Upper lobe of right lung (tissue), 1 donor: ENCODE measurements at regions not wholly inside any gene's neighbourhood (a gene's known extent, or its start where the extent isn't known, plus 50 kb on each side); places are given as distances from the start of the nearest gene placed in this dataset.

Experiments used
- ATAC-seq: fragments of 200-7000 bp; cut with Tn5 transposase; one replicate; pipeline ENCODE4 v1.9.1; 2020; ENCODE audit warnings: mild to moderate bottlenecking, moderate library complexity
- DNase-seq: peaks from one replicate; pipeline ENCODE4 v3.0.0-alpha.2; 2020
- H3K27ac ChIP-seq: fragments of 200-600 bp; one replicate; pipeline ENCODE4 v1.8.0; 2022
- H3K27me3 ChIP-seq: fragments of 200-600 bp; one replicate; pipeline ENCODE4 v1.8.0; 2022; ENCODE audit warnings: mild to moderate bottlenecking
- H3K36me3 ChIP-seq: fragments of 200-600 bp; one replicate; pipeline ENCODE4 v1.8.0; 2022
- H3K4me1 ChIP-seq: fragments of 200-600 bp; one replicate; pipeline ENCODE4 v1.8.0; 2022
- H3K4me3 ChIP-seq: fragments of 200-600 bp; one replicate; pipeline ENCODE4 v1.8.0; 2022; ENCODE audit warnings: mild to moderate bottlenecking
- H3K9me3 ChIP-seq: fragments of 200-600 bp; one replicate; pipeline ENCODE4 v1.8.0; 2022
- CTCF ChIP-seq: fragments of 200-600 bp; IDR thresholded peaks from one replicate; pipeline ENCODE4 v1.8.0; 2022; ENCODE audit warnings: antibody characterized with exemption
- intact Hi-C: fragments of 100-400 bp; cut with DNase I; formaldehyde crosslinking; loops from one replicate; pipeline ENCODE4 v1.11.0; 2022
- donor health status: DM: no; HTN: yes; CAD: no; lungs with severe emphysema.

GRCh38 chr16:85252461-85252860, 140.2 kb upstream of the CIBAR2 start:
- no peak for DNase-seq

GRCh38 chr16:85253084-85253941, 141.0 kb upstream of the CIBAR2 start:
- Histone ChIP-seq H3K27me3 (no peaks in the 10 kb centered on the region), H3K4me3 (no peak overlapping the region), H3K9me3 (no peaks in the 10 kb centered on the region), H3K27ac (no peak overlapping the region), H3K4me1 (no peaks in the 10 kb centered on the region), H3K36me3 (no peaks in the 10 kb centered on the region)
- ATAC-seq (peak; percentile 80), DNase-seq (peak; percentile 82)
- intact Hi-C loops = loop anchor here (10.0 kb wide), 1 partner anchor 139 kb away; the partner anchor contains the start of gene CIBAR2
- peak; percentile 92 for TF ChIP-seq CTCF

More at GRCh38 chr16:85252461-85252860, 140.2 kb upstream of the CIBAR2 start:
- H3K9me3 ChIP-seq = no peaks in the 10 kb centered on the region
- H3K36me3 ChIP-seq = no peaks in the 10 kb centered on the region
- no peak for ATAC-seq
- H3K4me1 ChIP-seq = no peaks in the 10 kb centered on the region
- H3K27ac ChIP-seq = no peak overlapping the region
- no peak for TF ChIP-seq CTCF
- intact Hi-C loops = loop anchor here (10.0 kb wide), 1 partner anchor 138 kb away; the partner anchor contains the start of gene CIBAR2
- H3K4me3 ChIP-seq = no peak overlapping the region
- no peaks in the 10 kb centered on the region for H3K27me3 ChIP-seq

- Histone ChIP-seq H3K36me3 (no peaks in the 10 kb centered on the region), H3K9me3 (no peaks in the 10 kb centered on the region), H3K4me1 (no peaks in the 10 kb centered on the region), H3K4me3 (no peak overlapping the region), H3K27ac (no peak overlapping the region), H3K27me3 (no peaks in the 10 kb centered on the region)
- ATAC-seq (no peak), DNase-seq (no peak)
- intact Hi-C loops = loop anchor here (10.0 kb wide), 1 partner anchor 139 kb away; the partner anchor contains the start of gene CIBAR2
- TF ChIP-seq CTCF = no peak
Measured at GRCh38 chr16:85254051-85254450, 141.8 kb upstream of the CIBAR2 start.

GRCh38 chr16:85254921-85255320, 142.6 kb upstream of the CIBAR2 start:
- no peaks in the 10 kb centered on the region for H3K9me3 ChIP-seq
- DNase-seq (no peak), ATAC-seq (no peak)
- no peaks in the 10 kb centered on the region for H3K36me3 ChIP-seq
- no peak overlapping the region for H3K4me3 ChIP-seq
- intact Hi-C loops = loop anchor here (10.0 kb wide), 1 partner anchor 140 kb away; the partner anchor contains the start of gene CIBAR2
- no peak for TF ChIP-seq CTCF
- H3K27ac ChIP-seq = no peak overlapping the region
- no peaks in the 10 kb centered on the region for H3K4me1 ChIP-seq
- H3K27me3 ChIP-seq = no peaks in the 10 kb centered on the region

GRCh38 chr16:85255777-85256176, 143.5 kb upstream of the CIBAR2 start:
- TF ChIP-seq CTCF = no peak
- no peak overlapping the region for H3K4me3 ChIP-seq
- intact Hi-C loops = loop anchor here (10.0 kb wide), 1 partner anchor 141 kb away; the partner anchor contains the start of gene CIBAR2
- ATAC-seq (no peak), DNase-seq (no peak)
- H3K27me3 ChIP-seq = no peaks in the 10 kb centered on the region
- no peaks in the 10 kb centered on the region for H3K9me3 ChIP-seq
- H3K27ac ChIP-seq = no peak overlapping the region
- H3K36me3 ChIP-seq = no peaks in the 10 kb centered on the region
- H3K4me1 ChIP-seq = no peaks in the 10 kb centered on the region
